EL (cell line): ENCODE measurements at regions not wholly inside any gene's neighbourhood (a gene's known extent, or its start where the extent isn't known, plus 50 kb on each side); places are given as distances from the start of the nearest gene placed in this dataset.
"Not testable (repeated sequence)": the region's sequence is repeated elsewhere in the genome, so short reads cannot be mapped to it uniquely, and the experiment has no call there.

Experiments
- DNase-seq: peaks from one replicate; pipeline ENCODE4 v3.0.0-alpha.2; 2016

DNA sequence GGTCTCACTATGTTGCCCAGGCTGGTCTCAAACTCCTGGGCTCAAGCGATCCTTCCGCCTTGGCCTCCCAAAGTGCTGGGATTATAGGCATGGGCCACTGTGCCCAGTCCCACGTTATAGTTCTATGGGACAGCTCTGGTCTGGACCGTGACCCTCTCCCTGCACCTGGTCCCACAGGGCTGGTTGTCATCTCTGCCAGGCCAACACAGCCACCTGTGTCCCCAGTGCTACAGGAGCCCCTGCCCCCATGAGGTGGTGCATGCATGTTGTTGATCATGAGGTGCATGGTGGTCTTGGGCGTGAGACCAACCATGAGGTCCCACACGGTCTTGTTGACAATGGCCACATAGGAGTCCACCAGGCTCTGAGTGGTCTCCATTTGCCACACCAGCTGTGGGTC is 51.0 kb upstream of the UBE2Q2 start:
- not testable (repeated sequence) for DNase-seq

GRCh38 chr15:75791337-75791713 is 51.9 kb upstream of the UBE2Q2 start:
- no peak for DNase-seq

- no peak for DNase-seq
Observed at GRCh38 chr15:75790631-75791336, 52.5 kb upstream of the UBE2Q2 start.

DNA sequence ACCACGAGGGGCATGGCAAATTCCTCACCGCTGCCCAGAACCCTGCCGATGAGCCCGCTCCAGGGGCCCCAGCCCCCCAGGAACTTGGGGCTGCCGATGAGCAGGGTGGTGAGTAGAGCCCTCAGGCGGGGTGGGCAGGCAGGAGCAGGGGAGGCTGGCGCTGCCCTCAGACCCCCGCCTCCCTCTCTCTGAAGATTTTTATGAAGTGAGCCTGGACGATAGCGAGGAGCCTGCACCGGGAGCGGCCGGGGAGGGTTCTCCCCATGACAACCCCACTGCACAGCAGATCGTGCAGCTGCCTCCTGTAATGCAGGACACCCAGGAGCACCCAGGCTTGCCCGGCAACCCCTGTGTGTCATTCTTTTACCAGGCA is 56.7 kb upstream of the UBE2Q2 start:
- no peak for DNase-seq

DNA sequence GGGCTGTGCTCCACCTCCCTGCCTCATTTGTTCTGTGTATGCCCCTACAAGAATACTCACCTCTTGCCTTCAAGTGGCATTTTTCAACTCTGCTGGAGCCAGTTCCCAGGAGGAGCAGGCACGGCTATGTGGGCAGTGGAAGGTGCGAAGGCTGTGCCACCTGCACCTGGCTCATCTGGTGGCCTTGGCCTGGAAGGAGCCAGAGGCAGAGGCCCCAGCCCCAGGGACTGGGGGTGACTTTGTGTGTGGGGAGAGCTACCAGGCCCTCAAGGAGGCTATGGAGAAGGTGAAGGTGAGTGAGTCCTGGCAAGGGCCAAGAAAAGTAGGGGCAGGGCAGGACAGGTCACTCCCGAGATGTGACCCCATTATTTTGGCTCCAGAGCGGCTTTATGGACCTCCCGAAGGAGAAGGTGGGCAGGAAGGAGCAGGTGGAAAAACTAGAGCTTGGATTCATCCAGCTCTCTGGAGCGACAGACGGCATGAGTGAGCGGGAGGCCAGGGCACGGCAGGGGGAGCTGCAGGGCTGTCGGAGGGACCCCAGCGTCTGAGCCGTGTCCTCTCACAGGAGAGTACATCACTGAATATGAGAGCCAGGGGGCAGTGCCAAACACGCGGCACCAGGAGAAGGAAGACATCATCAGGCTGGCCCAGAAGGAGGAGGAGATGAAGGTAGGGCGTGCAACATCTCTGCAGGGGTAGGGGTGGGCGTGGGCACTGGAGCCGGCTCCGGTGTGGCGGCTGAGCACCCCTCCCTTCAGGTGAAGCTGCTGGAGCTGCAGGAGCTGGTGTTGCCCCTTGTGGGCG is 57.3 kb upstream of the UBE2Q2 start:
- no peak for DNase-seq

DNA sequence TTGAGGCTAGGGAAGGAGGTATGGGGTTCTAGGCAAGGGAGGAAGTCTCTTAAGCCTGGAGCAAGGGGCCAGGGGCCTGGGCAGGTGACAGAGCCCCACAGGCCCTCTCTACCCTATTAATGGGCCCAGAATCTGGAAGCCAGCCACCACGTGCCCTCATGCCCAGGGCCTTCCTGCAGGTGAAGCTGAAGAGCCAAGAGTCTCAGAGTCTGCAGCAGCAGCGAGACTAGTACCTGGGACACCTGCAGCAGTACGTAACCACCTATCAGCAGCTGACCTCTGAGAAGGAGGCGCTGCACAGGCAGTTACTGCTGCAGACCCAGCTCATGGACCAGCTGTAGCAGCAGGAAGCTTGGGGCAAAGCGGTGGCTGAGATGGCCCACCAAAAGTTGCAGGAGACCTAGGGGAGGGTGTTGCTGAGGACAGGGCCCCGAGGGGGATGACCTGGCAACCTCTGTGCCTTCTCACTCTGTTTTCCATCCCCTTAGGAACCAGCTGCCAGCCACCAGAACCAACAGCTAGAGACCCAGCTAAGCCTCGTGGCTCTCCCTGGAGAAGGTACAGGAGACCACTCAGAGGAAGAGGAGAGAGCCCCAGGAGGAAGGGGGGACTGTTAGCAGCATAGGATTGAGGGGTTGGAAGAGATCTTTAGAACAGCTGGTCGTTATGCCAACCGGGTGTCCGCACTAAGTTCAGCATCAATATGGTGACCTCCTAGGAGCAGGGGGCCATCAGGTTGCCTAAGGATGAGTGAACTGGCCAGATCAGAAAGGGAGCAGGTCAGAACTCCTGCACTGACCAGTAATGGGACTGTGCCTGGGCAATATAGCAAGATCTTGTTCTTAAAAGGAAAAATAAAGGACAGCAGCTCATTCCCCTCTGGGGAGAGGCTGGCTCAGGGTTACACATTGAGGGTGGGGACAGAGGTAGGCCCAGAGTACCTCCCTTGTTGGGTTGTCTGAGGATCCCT is 58.5 kb upstream of the UBE2Q2 start:
- not testable (repeated sequence) for DNase-seq

- DNase-seq: not testable (repeated sequence)
Observed at GRCh38 chr15:75783566-75783965, 59.7 kb upstream of the UBE2Q2 start.

DNA sequence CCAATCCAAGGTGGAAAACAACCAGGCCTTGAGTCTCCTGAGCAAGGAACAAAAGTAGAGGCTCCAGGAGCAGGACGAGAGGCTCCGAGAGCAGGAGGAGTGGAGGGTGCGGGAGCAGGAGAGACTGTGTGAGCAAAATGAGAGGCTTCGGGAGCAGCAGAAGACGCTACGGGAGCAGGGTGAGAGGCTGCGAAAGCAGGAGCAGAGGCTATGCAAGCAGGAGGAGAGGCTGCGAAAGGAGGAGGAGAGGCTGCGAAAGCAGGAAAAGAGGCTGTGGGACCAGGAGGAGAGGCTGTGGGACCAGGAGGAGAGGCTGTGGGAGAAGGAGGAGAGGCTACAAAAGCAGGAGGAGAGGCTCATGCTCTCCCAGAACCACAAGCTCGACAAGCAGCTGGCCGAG is 60.3 kb upstream of the UBE2Q2 start:
- no peak for DNase-seq

- not testable (repeated sequence) for DNase-seq
Observed at GRCh38 chr15:75780995-75781394, 62.3 kb upstream of the UBE2Q2 start.

DNA sequence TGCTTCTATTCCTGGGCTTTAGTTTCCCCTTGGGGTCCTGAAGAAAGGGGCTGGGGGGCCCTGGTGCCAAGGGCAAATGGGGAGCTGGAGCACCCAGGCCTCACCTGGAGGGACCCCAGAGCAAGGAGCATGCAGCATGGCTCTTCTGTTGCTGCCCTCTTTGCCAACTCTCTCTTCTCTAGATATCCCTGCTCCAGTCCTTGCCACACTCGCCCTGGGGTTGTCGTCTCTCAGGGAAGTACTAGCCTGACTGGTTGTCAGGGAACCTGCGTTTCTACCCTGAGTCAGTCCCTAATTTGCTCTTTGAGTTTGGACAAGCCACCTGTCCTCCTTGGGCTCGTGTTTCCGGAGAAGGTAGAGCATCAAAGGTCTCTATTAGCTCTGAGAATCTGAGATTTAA is 63.7 kb upstream of the UBE2Q2 start:
- no peak for DNase-seq

GRCh38 chr15:75776871-75777610 is 64.4 kb upstream of the CSPG4 start:
- DNase-seq: peak; percentile 72

- peak; percentile 76 for DNase-seq
Observed at GRCh38 chr15:75776065-75776423, 63.4 kb upstream of the CSPG4 start.

GRCh38 chr15:75775296-75776064 is 62.8 kb upstream of the CSPG4 start:
- DNase-seq: peak; percentile 13

- DNase-seq: not testable (repeated sequence)
Observed at GRCh38 chr15:75773974-75774373, 61.3 kb upstream of the CSPG4 start.

GRCh38 chr15:75771054-75771453 is 58.4 kb upstream of the CSPG4 start:
- not testable (repeated sequence) for DNase-seq

GRCh38 chr15:75770131-75770530 is 57.5 kb upstream of the CSPG4 start:
- DNase-seq: no peak

DNA sequence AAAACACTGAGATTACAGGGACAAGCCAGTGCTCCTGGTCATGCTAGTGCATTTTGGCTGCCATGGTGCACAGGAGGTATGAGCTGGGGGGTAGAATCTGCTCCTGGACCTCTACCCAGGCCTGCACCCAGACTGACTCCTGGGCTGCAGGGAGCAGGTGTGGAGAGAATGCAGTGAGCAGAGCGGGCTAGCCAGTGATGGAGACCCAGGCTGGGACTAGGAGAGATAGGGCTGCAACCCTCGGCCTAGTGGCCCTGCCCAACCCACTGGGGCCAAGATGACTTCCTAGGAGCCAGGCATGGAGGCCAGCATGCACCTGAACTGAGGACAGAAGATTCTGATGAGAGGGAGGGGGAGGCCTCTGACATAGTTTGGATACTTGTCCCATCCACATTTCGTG is 55.9 kb upstream of the CSPG4 start:
- not testable (repeated sequence) for DNase-seq

DNA sequence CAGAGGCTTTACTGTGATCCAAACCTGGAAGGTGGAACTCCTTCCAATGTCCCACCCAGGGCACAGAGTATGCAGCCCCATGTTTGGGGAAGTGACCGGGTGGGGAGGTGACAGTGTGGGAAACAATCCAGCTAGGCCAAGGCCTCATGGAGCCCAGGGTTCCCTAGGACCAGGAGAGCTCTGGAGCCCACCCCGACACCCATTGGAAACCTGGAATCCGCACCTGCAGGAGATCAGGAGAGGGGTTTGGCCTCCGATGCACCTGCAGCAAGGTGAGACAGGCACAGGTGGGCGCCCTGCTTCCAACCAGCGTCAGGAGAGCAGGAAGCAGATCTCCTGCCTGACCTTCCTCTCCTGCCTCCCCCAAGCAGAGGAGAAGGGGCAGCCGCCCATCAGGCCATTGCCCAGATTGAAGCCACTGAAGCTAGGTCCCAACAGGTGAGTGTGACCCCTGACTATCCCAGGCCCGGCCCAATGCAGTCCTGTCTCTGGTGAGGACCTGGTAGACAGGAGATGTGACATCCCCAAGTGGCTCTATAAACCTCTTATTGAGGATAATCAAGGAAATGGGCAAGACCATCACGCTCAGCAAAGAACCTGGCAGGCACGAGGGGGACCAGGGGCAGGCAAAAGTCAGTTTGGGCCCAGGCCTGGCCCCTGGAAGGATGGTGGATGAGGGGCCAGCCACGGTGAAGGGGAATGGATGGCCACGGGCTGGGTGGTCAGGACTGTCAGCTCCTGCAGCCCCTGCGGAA is 53.1 kb upstream of the CSPG4 start:
- DNase-seq: not testable (repeated sequence)

DNA sequence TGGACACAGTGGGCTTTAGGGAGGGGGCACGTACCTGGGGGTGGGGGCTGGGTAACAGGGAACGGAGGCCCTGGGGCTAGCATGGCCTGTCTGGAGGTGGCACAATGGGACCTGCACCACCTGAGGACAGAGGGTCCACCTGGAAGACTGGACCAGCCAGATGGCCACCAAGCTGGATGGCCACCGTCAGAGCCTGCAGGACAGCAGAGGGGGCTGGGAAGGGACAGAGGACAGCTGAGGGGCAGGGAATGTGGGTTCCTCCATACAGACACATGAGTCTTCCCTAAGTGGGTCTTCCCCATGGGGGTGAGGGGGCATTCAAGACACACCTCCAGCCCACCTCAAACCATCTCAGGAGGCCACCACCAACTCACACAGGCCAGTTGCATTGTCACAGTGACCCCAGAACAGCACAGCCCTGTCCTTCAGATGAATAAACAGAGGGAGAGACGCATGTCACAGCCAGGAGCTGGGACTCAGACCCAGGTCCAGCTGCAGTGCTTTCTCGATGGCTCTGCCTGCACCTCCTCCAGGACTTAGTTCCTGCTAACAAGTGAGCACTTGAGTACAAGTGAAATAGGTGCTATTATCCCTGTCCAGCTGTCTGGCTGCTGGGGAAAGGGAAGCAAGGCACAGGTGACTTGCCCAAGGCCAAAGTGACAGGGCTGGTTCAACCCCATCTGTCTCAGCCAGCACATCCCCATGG is 52.4 kb upstream of the CSPG4 start:
- not testable (repeated sequence) for DNase-seq
